ENCODE measurements at regions not wholly inside any gene's neighbourhood (a gene's known extent, or its start where the extent isn't known, plus 50 kb on each side); places are given as distances from the start of the nearest gene placed in this dataset.

DNA sequence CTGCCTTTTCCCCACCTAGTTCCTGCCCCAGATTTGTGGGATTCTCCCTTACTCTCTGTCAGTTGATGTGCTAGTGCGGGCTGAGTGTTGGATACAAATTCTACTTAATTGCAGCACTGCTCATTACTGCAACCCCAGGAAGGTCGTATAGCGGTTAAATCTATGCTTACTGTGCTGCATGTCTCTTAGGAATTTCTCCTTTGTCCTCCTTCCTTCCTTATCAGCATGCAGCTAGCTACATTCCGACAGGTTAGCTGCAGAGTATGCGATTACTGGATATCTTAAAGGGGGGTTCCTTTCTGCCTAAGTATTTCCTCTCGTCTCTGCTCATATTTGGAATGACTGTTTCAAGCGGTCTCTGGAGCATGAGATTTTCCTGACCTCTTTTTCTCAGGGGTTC lies 662.8 kb downstream of the TLL1 start:
- TF ChIP-seq, protein P1, sequence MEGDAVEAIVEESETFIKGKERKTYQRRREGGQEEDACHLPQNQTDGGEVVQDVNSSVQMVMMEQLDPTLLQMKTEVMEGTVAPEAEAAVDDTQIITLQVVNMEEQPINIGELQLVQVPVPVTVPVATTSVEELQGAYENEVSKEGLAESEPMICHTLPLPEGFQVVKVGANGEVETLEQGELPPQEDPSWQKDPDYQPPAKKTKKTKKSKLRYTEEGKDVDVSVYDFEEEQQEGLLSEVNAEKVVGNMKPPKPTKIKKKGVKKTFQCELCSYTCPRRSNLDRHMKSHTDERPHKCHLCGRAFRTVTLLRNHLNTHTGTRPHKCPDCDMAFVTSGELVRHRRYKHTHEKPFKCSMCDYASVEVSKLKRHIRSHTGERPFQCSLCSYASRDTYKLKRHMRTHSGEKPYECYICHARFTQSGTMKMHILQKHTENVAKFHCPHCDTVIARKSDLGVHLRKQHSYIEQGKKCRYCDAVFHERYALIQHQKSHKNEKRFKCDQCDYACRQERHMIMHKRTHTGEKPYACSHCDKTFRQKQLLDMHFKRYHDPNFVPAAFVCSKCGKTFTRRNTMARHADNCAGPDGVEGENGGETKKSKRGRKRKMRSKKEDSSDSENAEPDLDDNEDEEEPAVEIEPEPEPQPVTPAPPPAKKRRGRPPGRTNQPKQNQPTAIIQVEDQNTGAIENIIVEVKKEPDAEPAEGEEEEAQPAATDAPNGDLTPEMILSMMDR (IDR thresholded peaks at IDR 0.05 in 4 of 5, conservative IDR thresholded peaks at IDR 0.05 in 1 of 5) = no peak
- no peak for TF ChIP-seq POLR2A (IDR thresholded peaks at IDR 0.05)
